ENCODE measurements at regions not wholly inside any gene's neighbourhood (a gene's known extent, or its start where the extent isn't known, plus 50 kb on each side); places are given as distances from the start of the nearest gene placed in this dataset.

DNA sequence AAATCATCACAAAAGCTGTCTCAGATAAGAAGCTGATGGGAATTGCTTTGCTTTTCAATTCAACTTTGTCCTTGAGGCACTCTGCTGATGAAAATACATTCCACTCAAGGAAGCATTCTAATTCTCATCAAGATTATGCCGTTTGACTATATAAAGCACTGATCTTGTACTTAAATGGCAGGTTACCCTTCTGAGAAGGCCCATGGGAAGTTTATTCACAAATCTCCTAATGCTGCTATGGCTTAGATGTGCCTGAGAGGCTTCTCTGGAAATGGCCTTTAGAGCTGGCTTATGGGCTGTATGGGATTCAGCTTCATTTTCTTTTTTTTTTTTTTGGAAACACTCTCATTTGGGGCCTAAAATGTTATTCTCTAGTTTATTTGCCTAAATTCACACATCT, 69.7 kb upstream of the ARNT2 start:
- Histone ChIP-seq H3K9me3 (ENCODE audit: low read depth, low read length, poor library complexity, severe bottlenecking) (no peaks in the 10 kb centered on the region), H3K27me3 (replicated peaks; ENCODE audit: insufficient read depth, low read depth, low read length, poor library complexity) (peaks cover 8% of the 10 kb centered on the region), H3K36me3 (ENCODE audit: insufficient read depth, low read length, poor library complexity, severe bottlenecking) (no peaks in the 10 kb centered on the region), H3K4me1 (ENCODE audit: insufficient read depth, low read length, poor library complexity, severe bottlenecking) (no peaks in the 10 kb centered on the region), H3K4me3 (ENCODE audit: low read depth, low read length, poor library complexity, severe bottlenecking) (no peak overlapping the region), H3K27ac (ENCODE audit: low read depth, low read length, poor library complexity, severe bottlenecking) (no peak overlapping the region)
- intact Hi-C loops (cut with micrococcal nuclease; ENCODE audit: unreplicated experiment) = no loop called here
- BruUV-seq (replicated peaks) = no TSS peak
- POLR2A ChIA-PET (ENCODE audit: low non-redundant PET) = no interaction called here
- CTCF ChIA-PET = no interaction called here
- DNase-seq (ENCODE audit: low spot score) = no peak
- TF ChIP-seq, protein P1, sequence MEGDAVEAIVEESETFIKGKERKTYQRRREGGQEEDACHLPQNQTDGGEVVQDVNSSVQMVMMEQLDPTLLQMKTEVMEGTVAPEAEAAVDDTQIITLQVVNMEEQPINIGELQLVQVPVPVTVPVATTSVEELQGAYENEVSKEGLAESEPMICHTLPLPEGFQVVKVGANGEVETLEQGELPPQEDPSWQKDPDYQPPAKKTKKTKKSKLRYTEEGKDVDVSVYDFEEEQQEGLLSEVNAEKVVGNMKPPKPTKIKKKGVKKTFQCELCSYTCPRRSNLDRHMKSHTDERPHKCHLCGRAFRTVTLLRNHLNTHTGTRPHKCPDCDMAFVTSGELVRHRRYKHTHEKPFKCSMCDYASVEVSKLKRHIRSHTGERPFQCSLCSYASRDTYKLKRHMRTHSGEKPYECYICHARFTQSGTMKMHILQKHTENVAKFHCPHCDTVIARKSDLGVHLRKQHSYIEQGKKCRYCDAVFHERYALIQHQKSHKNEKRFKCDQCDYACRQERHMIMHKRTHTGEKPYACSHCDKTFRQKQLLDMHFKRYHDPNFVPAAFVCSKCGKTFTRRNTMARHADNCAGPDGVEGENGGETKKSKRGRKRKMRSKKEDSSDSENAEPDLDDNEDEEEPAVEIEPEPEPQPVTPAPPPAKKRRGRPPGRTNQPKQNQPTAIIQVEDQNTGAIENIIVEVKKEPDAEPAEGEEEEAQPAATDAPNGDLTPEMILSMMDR (conservative IDR thresholded peaks at IDR 0.05; ENCODE audit: low read depth, low read length) = no peak
- no peak for TF ChIP-seq EZH2 (IDR thresholded peaks at IDR 0.05; ENCODE audit: borderline replicate concordance, low read depth, low read length, poor library complexity, severe bottlenecking)

DNA sequence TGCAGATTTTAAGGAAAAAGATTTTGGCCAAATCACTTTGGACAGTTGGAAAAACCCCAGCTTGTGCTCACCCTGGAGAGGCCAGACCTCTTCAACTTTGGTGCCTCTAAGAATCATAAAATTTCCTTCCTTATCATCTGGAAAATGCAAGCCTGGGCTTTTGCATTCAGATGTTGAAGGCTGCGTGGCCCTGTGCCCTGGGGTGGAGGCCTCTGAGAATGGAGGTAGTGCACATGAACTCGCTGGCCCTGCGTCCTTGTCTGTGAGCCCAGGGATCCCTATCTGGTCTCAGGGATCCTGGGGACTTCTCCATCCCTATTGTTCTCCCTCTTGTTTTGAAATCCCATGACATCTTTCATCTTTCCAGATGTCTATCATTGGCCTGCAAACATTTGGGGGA, 64.6 kb upstream of the ARNT2 start:
- no peaks in the 10 kb centered on the region for H3K4me1 ChIP-seq (ENCODE audit: insufficient read depth, low read length, poor library complexity, severe bottlenecking)
- TF ChIP-seq EZH2 (IDR thresholded peaks at IDR 0.05; ENCODE audit: borderline replicate concordance, low read depth, low read length, poor library complexity, severe bottlenecking) = no peak
- TF ChIP-seq, protein P1 (conservative IDR thresholded peaks at IDR 0.05; ENCODE audit: low read depth, low read length) = no peak
- no peak for DNase-seq (ENCODE audit: low spot score)
- intact Hi-C loops (cut with micrococcal nuclease; ENCODE audit: unreplicated experiment) = no loop called here
- no TSS peak for BruUV-seq (replicated peaks)
- H3K36me3 ChIP-seq (ENCODE audit: insufficient read depth, low read length, poor library complexity, severe bottlenecking) = no peaks in the 10 kb centered on the region
- no peak overlapping the region for H3K4me3 ChIP-seq (ENCODE audit: low read depth, low read length, poor library complexity, severe bottlenecking)
- no peak overlapping the region for H3K27ac ChIP-seq (ENCODE audit: low read depth, low read length, poor library complexity, severe bottlenecking)
- CTCF ChIA-PET = no interaction called here
- POLR2A ChIA-PET (ENCODE audit: low non-redundant PET) = no interaction called here
- peaks cover 17% of the 10 kb centered on the region for H3K27me3 ChIP-seq (replicated peaks; ENCODE audit: insufficient read depth, low read depth, low read length, poor library complexity)
- H3K9me3 ChIP-seq (ENCODE audit: low read depth, low read length, poor library complexity, severe bottlenecking) = no peaks in the 10 kb centered on the region

DNA sequence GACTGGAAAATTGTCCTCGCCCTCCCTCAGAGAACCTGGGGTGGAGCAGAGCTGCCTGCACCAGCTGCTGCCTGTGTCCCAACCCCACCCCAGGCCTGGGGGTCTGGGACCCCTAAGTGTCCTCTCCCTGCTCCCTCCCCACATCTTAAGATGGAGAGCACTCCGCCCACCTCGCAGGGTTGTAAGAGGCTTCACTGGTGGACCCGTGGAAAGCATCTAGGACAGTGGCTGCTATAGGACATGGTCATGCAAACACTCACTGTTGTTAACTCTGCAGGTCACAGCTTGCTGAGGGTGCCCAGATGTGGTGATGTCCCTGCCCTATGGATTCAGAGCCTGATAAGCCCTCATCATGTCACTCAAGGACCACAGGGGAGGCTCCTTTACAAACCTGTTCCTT, 62.0 kb upstream of the ARNT2 start:
- Histone ChIP-seq H3K36me3 (ENCODE audit: insufficient read depth, low read length, poor library complexity, severe bottlenecking) (no peaks in the 10 kb centered on the region), H3K27ac (ENCODE audit: low read depth, low read length, poor library complexity, severe bottlenecking) (no peak overlapping the region), H3K4me3 (ENCODE audit: low read depth, low read length, poor library complexity, severe bottlenecking) (no peak overlapping the region), H3K27me3 (replicated peaks; ENCODE audit: insufficient read depth, low read depth, low read length, poor library complexity) (peaks cover 9% of the 10 kb centered on the region), H3K4me1 (ENCODE audit: insufficient read depth, low read length, poor library complexity, severe bottlenecking) (no peaks in the 10 kb centered on the region), H3K9me3 (ENCODE audit: low read depth, low read length, poor library complexity, severe bottlenecking) (no peaks in the 10 kb centered on the region)
- TF ChIP-seq, protein P1 (conservative IDR thresholded peaks at IDR 0.05; ENCODE audit: low read depth, low read length) = no peak
- no peak for TF ChIP-seq EZH2 (IDR thresholded peaks at IDR 0.05; ENCODE audit: borderline replicate concordance, low read depth, low read length, poor library complexity, severe bottlenecking)
- ChIA-PET POLR2A (ENCODE audit: low non-redundant PET) (no interaction called here), CTCF (no interaction called here)
- no peak for DNase-seq (ENCODE audit: low spot score)
- no TSS peak for BruUV-seq (replicated peaks)
- intact Hi-C loops (cut with micrococcal nuclease; ENCODE audit: unreplicated experiment) = no loop called here
